SW 1271 (cell line): ENCODE measurements at regions not wholly inside any gene's neighbourhood (a gene's known extent, or its start where the extent isn't known, plus 50 kb on each side); places are given as distances from the start of the nearest gene placed in this dataset.
A peak's percentile ranks its signal among the peaks of the same experiment; 100 is the strongest.

Experiments used
- DNase-seq, 2 experiments: peaks; one replicate each; lab custom pipeline; 2025; lab: John Stamatoyannopoulos, UW

DNA sequence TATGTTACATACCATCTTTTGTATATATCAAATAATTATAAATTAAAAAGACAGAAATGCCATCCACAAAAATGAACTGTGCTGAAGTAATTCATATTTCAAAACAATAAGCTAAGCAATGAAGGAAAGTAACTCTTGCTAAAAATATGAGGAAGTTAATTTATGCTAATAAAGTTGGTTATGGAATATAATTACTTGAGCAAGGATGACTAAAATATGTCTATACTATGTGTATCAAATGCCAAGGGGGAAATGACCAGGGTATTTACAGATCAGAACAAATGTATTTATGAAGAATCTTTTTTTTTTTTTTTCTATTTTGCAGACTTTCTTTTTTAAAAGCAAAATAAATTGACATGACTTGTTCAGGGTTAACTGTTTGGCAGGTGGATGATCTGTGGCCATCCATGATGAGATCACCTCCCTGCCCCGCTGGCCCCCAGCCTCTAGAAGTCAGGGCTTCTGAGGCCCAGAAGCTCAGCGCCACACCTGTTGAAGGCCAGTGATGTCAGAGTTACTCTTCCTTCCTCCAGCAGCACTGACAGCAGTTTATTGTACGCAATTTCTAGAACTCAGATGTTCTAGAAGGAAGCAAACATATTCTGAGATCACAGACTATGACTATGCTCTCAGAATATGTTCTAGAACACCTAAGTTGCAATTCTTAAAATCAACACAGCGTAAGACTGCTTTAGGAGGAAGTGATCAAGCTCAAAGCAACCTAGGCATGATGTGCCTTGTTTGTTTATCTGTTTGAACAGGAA lies 196.1 kb upstream of the KLF14 start:
- no peak for DNase-seq

DNA sequence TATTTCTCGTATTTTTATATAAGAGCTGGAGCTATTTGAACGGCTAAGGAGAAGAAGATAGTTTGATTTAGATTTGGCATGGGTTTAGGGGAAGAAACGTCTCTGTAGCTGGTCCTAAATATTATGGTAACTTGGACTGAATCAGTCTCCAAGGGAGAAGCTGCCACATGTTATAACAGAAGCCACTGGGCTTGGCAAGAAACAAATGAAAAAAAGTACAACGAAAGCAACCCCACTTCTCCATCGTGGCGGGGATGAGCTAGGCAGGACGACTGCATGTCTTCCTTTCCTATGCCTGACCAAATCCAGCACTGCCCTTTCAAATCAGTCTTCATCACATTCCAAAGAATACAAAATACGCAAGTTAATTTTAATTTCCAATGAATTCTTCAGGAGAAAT lies 196.7 kb upstream of the KLF14 start:
- no peak for DNase-seq

DNA sequence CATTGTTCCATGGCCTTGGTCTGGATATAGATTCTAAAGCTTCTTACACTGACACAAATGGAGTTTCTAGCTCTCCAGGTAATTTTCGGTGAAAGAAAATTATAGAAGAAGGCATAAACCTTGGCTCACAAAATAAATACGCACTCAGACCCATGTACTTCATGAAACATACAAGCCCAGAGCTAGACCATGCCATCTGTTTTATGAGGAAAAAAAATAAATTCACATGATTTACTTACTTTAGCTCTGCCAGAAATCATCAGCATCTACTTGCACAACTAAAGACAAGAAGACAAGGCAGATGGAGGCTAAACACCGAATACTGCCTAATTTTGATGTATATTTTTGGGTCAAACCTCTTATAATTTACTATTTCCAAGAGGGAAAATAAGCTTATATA lies 197.4 kb upstream of the KLF14 start:
- DNase-seq: no peak

DNA sequence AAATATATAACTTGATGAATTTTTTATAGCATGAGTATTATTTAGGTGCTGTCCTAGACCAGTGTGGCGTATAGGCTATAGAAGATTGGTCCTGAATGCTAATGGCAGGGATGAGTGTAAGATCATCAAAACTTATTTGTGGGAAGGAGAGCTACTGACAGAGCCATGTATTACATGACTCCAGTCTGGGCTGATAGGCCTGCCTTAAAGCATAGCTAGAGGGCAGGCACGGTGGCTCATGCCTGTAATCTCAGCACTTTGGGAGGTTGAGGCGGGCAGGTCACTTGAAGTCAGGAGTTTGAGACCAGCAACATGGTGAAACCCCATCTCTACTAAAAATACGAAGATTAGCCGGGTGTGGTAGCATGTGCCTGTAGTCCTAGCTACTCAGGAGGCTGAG lies 198.1 kb upstream of the KLF14 start:
- no peak for DNase-seq

DNA sequence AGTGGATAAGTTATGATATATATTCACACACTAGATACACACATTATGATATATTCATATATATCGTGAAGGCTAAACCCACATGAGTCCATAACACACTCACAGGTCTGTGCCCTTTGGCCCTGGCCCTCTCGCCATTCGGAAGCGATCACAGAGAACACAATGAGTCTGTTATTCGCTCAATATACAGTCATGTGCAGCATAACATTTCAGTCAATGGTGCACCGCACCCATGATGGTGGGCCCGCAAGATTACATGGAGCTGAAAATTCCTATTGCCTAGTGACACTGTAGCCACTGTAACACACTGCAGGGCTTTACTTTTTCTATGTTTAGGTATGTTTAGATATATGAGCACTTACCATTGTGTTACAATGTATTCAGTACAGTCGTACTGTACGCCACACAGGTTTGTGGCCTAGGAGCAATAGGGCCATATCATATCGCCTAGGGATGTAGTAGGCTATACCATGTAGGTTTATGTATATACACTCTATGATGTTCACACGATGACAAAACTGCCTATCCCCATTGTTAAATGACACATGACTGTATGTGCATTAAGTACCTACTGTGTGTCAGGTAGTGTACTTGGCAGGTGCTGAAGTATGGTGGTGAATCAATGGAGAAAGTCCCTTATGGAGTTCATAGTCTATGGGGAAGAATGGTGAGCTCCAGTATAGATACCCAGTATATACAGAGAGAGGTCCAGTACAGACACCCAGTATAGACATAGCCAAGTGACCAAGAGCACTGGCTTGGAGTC lies 198.8 kb upstream of the KLF14 start:
- no peak for DNase-seq

DNA sequence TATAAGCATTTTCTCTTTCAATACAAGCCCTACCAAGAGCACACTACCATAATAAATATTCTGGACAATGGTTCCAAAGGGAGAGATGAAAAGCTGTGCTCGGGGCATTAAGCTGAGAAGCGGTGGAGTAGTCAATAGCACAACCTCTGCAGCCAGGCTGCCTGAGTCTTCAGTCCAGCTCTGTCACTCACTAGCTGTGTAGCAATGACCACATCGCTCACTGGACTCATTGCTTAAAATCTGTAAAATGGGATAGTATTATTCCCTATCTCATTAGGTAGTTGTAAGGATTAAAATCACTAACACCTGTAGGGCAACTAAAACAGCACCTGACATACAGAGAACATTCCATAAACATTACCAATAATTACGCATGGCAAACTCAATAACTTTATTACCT lies 199.9 kb upstream of the KLF14 start:
- no peak for DNase-seq

DNA sequence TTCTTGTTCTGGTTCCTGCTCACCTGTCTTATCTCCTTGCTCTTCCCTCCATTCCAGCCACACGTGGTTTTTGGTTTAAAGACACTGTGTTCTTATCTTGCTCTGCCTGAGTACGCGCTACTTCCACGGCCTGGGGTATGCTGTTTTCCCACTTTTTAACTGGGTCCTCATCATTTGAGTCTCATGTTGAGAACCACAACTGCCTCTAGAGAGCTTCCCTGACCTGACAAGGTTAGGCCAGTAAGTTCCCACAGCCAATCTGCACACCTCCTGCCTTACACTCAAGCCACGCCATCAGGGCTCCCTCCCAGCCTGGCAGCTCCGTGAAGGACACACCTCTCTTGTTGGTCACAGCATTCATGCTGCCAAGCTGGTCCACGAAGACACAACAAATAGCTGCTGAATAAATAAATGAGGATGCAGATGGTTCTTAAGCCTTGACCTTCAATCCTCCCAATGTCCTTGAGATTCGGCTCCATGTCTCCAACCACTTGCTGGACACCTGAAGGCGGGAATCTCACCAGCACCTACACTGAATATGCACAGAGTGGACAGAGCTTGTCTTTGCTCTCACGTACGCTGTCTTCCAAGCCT lies 201.7 kb upstream of the KLF14 start:
- no peak for DNase-seq

DNA sequence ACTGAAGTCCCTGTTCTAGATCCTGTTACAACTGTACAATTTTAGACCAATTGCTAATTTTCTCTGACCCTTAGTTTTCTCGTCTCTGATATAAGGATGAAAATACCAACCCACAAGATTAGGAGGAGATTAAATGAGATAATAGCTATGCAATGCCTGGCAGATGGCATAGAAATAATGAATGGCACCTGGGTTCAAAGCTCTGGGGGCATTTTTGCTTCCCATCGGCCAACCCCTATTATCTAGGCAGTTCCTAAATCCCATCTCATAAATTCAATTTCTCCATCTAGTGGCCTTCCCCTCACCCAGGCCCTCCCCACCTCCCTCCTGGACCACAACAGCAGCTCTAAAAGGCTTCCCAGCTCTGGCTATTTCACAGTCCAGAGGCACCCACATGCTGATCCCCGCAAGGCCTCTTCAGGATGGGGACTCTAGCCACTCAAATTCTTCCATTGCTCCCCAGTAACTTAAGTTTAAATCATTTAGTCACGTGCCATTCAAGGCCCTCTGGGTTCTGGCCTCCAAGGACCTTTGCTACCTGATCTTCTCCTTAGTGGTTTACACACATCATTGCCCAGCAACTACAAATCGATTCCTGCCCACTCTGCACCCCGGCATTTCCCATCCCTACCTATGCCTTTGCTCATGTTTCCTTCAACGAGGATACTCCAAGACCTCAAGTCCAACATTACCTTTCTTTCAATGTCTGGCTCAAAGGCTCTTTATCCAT lies 202.4 kb upstream of the KLF14 start:
- DNase-seq: no peak

DNA sequence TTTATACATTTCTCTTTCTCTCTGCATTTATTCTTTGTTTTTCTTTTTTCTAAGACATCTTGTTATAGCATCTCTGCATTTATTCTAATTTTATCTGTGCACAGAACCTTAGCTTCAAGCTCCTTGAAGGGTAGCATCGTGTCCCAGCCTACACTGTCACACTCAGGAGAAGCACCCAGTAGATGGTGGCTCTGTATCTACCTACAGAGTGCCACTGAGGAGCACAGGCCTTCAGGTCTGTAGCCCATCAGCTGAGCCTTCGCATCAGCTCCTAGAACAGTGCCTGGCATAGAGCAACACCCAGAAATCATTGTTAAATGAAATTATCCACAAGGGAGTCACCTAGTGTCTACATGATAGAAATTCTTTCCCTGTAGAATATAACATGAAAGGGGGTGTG lies 203.0 kb upstream of the KLF14 start:
- no peak for DNase-seq

DNA sequence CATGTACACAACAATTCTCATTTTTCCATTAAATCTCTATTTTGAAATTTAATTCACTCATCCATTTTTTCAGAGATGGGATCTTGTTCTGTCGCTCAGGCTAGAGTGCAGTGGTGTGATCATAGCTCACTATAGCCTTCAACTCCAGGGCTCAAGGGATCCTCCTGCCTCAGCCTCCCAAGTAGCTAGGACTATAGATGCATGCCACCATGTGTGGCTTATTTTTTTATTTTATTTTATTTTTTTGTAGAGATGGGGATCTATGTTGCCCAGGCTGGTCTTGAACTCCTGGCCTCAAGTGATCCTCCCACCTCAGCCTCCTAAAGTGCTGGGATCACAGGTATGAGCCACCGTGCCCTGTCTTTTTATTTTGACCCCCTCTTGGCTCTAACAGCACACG lies 203.8 kb upstream of the KLF14 start:
- DNase-seq: no peak

DNA sequence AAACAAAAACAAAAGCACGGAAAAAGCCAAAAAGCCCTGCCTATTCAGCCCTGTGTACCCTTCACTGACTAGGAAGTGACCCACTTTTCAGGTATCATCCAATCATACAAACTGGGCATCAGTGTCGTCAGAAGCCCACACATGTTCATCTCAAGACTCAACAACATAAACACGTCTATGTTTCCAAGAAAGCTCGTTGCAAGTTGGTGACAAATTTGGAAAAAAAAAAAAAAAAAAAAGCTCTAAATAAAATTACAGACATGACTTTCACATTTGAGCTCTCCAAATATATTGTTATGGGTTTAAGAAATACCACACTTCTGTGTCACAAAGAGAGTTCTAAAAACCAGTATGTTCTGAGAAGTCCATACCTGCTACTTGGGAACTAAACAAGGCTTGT lies 204.7 kb upstream of the KLF14 start:
- no peak for DNase-seq

DNA sequence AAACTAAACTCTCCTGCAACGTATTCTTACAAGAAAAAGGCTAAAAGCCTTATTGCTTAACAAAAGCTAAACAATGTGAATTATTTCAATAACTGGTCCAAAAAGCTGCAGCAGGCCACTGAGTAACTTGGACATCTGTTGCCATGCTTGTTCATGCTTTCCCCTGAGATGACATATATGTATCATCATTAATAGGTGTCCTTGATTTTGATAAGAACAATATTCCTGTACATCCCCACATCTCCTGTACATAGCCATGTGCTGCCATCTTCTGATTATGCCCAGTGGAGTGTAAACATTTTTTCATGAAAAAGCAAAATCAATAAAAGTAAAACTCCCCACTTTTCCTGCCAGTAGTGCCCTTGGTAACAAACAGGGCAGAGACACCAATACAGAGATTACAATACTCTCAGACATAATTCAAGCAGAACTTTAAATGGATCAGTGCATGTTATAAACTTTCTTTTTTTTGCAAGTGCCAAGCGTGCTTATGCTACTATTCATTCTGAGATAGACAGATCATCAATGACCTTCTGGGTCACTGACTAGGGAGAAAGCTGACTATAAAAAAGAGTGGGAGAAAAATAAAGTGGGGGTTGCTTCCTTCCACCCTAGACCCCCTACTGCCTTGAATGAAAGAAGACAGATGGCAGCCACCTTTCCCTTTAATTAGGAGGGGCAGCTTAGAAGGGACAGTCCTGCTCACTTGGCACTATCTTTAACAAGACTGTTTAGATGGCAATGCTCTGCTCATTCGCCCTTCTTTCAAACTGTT lies 205.5 kb upstream of the KLF14 start:
- DNase-seq: peak in 1 of 2 experiments; percentile 57

DNA sequence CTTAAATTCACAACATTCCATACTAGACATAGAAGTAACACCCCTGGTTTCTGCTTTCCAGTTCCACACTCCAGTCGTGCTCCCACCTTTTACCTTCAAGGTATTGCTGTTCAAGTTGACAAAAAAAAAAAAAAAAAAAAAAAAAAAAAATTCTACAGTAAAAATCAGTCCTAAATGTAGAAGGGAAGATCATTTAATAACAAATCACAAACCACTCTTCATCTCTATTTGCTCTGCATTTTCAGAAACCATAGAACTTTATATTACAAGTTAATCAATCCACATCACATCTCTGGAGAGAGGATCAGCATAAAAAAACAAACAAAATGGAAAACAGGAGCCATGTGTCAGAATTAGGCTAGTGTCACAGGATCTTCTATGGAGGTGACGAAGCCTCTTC lies 206.3 kb upstream of the KLF14 start:
- DNase-seq: peak in 1 of 2 experiments; percentile 43

DNA sequence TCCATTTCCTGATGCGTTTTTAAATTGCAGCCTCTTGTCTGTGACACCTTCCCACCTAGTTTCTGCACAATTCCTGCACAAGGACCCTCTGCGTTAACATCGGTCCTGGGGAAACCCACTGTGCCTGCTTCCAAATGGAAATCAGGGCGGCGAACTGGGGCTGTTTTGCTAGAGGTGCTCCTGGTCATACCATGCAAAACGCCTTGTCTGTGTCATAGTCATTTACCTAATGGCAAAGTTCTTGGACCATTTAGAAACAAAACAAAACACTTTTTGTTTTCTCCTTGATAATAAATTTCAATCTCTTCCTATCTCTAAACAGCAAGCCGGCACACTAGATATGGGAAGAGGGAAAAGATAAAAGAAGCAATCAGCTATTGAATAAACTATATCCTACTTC lies 206.9 kb upstream of the KLF14 start:
- no peak for DNase-seq

DNA sequence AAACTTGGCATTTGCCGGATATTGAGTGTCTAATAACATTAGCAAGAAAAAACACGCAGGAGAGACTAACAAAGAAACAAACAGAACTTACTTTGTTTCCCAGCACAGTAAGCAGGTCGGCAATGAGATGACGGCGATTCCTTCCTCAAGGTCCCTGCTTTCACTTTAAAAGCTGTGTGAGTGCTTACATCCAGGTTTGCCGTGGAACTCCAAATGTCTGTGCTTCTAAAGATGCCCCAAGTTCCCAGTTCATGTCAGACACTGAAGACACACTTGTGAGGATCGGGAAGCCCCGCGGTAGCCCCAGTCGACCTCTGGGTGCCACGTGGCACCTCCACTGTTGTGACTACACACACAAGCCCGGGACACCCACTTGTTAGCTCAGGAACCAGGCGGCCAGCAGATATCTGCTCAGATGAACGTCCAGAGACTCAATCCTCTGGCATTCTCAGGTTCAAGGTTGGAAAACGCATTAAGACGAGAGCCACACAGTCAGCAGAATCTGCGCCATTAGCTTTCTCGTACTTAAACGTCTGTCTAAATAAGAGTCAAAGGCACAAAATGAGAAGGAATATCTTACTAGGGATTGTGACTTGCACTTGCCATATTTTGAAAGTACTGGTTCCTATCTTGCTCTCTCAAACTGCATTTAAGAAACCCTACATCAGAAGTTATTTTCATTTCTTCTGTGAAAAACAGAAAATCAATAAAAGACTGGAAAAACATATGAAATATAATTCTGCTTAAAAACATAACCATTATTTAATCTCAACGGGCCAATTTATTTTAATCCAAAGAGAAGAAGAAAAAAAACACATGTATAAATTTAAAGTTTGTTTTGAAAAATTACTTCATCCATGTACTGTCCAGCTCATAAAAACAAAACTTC lies 207.6 kb upstream of the KLF14 start:
- DNase-seq: peak; percentile 80 to 81

DNA sequence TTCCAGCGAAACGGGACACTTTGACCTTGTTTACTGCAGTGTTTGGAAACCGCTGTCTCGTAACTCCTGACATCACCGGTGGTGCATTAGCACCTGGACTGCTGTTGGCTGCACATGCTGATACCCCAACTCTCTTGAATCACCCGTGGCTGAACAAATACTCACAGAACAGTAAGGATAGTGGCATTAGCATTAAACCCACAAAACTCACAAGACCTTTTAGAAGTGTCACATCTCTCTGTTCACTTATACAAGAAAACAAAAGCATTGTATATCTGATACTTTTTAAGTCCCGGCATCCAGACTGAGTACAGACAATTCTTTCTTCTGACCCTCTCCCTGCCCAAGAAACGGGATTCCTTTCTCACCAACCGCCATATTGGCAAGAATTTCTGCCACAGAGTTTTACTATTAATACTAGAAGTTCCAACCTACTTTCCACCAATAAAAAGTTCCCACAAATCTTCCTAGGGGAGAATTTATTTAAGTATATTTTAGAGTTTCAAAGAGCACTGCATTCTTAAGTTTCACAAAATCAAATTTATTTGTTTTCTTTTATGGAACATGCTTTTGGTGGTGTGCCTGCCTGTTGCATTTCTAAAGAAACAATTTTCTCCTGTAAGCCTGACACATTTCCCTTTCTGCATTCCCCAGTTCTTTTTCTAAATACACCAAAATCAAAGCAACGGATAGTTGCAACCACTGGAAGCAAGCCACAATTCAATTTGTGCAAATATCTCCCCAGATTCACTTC lies 208.4 kb upstream of the KLF14 start:
- peak; percentile 23 to 76 for DNase-seq

DNA sequence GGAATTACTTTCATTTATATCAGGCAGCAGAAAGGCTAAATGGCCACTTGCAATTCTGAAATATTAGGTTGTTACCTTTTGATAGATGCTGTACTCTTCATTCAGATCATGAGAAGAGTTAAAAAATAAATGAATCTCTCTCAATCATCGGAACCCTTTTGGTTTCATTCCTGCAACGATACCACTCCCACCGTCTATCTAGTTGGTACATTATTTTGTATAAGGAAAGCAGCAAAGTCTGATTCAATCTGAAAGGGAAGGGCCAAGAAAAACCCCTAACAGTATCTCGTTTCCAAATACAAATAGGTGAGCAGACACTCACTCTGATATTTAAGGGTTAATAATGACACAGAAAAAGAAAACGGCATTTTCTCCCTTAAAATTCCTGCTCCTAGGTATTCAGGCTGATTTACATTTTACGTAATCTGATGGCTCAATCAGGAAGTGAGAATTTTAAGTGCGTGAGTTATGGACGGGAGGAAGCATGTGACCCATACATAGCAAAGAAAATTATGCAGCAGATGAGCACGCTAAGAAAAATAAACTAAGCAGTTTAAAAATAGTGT lies 209.4 kb upstream of the KLF14 start:
- peak; percentile 72 to 93 for DNase-seq

DNA sequence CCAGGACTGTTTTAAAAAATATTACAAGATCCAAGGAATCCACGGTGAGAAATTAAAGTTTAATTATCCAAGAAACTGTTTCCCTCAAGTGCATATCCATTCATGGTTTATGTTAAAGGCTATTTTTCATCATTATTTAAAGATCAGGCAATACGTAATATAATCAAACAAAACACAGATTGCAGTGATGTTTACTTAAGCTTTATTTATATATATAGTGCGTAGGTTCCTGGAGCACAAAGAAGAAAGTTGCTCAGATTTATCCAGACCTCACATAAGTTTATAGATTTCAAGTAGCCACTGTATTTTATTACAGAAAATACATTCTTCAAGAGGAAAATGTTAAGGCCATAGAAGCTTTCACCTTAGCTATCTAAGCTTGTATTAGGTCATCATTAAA lies 210.0 kb upstream of the KLF14 start:
- no peak for DNase-seq

DNA sequence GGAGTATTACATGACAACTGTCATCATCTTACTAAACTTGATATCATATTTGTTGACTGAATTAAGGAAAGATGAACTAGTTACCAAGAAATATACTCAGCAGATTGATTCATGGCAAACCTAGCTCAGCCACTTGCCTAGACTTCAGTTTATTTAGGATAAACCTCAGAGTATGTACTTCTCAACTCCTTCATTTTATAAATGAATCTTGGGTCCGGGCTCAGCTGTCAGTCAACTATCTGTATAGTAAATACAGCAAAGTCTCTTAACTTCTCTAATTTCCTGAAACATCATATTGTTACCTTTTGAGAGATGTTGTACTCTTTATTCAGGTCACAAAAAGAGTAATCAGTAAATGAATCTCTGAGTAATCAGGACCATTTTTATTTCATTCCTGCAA lies 211.0 kb upstream of the KLF14 start:
- no peak for DNase-seq

DNA sequence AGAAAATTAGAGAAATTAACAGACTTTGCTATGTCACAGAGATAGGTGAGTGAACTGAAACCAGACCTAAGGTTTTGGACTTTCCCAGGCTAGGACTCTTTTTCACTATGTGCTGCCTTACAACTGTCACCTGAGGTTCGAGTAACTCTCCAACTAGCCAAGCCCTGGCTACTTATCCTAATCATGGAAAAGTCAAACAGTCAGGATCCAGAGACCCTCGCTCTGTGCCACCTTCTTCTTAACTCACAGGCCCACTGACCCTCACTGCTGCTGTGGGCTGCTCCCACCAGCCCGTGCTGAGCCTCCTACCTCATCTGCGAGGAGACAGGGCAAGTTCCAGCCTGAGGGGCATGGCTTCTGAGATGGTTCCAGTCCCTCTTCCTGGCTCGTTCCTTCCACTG lies 211.4 kb upstream of the KLF14 start:
- DNase-seq: no peak
